Nephron progenitor cell (in vitro differentiated cells): ENCODE measurements at regions not wholly inside any gene's neighbourhood (a gene's known extent, or its start where the extent isn't known, plus 50 kb on each side); places are given as distances from the start of the nearest gene placed in this dataset.

Experiments
- DNase-seq: peaks from one replicate; pipeline ENCODE4 v3.0.0; 2021
- H3K27ac Mint-ChIP-seq: 2 replicates; pipeline ENCODE4 v1.8.0; 2021; ENCODE audit warnings: mild to moderate bottlenecking, moderate library complexity, mixed read lengths
- H3K27me3 Mint-ChIP-seq: 2 replicates; pipeline ENCODE4 v1.8.0; 2021; ENCODE audit warnings: mild to moderate bottlenecking, low read depth, mixed read lengths; ENCODE audit not compliant: poor library complexity
- H3K36me3 Mint-ChIP-seq: 2 replicates; pipeline ENCODE4 v1.8.0; 2021; ENCODE audit warnings: low read depth, mixed read lengths
- H3K4me1 Mint-ChIP-seq: 2 replicates; pipeline ENCODE4 v1.8.0; 2021; ENCODE audit warnings: mixed read lengths
- H3K4me3 Mint-ChIP-seq: 2 replicates; pipeline ENCODE4 v1.8.0; 2021; ENCODE audit warnings: mild to moderate bottlenecking, moderate library complexity, mixed read lengths
- H3K9me3 Mint-ChIP-seq: 2 replicates; pipeline ENCODE4 v1.8.0; 2021; ENCODE audit warnings: mild to moderate bottlenecking, moderate library complexity, mixed read lengths
- CTCF ChIP-seq: fragments of 200-600 bp; sonication (generic); IDR thresholded peaks from 2 replicates; pipeline ENCODE4 v1.5.0; 2021; ENCODE audit warnings: antibody characterized with exemption

- DNase-seq, result no peak
- H3K4me1 Mint-ChIP-seq, result peaks cover 49% of the 10 kb centered on the region
- H3K27me3 Mint-ChIP-seq, result peaks cover 27% of the 10 kb centered on the region
- H3K9me3 Mint-ChIP-seq, result no peaks in the 10 kb centered on the region
- no peaks in the 10 kb centered on the region for H3K36me3 Mint-ChIP-seq
- no peak overlapping the region for H3K4me3 Mint-ChIP-seq
- H3K27ac Mint-ChIP-seq, result no peak overlapping the region
- no peak for TF ChIP-seq CTCF
These were observed 65.4 kb upstream of the ASAP2 start for GRCh38 chr2:9141091-9141667.

- peak overlapping the region; percentile 8 for H3K27ac Mint-ChIP-seq
- no peak for TF ChIP-seq CTCF
- H3K27me3 Mint-ChIP-seq, result peaks cover 27% of the 10 kb centered on the region
- H3K4me1 Mint-ChIP-seq, result peaks cover 49% of the 10 kb centered on the region
- no peak overlapping the region for H3K4me3 Mint-ChIP-seq
- DNase-seq, result peak; percentile 20
- H3K36me3 Mint-ChIP-seq, result no peaks in the 10 kb centered on the region
- no peaks in the 10 kb centered on the region for H3K9me3 Mint-ChIP-seq
These were observed 66.0 kb upstream of the ASAP2 start for GRCh38 chr2:9140645-9141044.

- peaks cover 23% of the 10 kb centered on the region for H3K27me3 Mint-ChIP-seq
- peak; percentile 80 for TF ChIP-seq CTCF
- H3K4me1 Mint-ChIP-seq, result peaks cover 43% of the 10 kb centered on the region
- DNase-seq, result peak; percentile 91
- H3K36me3 Mint-ChIP-seq, result no peaks in the 10 kb centered on the region
- no peak overlapping the region for H3K27ac Mint-ChIP-seq
- no peak overlapping the region for H3K4me3 Mint-ChIP-seq
- H3K9me3 Mint-ChIP-seq, result peaks cover under 1% of the 10 kb centered on the region
These were observed 66.8 kb upstream of the ASAP2 start for GRCh38 chr2:9139491-9140443.

- Mint-ChIP-seq H3K4me1 (peaks cover 34% of the 10 kb centered on the region), H3K9me3 (peaks cover 23% of the 10 kb centered on the region), H3K36me3 (peaks cover 6% of the 10 kb centered on the region), H3K4me3 (no peak overlapping the region), H3K27me3 (peaks cover 20% of the 10 kb centered on the region), H3K27ac (no peak overlapping the region)
- TF ChIP-seq CTCF, result no peak
- DNase-seq, result no peak
These were observed 69.0 kb upstream of the ASAP2 start for GRCh38 chr2:9137379-9138150.

GRCh38 chr2:9135822-9136558, 70.6 kb upstream of the ASAP2 start:
- Mint-ChIP-seq H3K27ac (no peak overlapping the region), H3K27me3 (peaks cover 11% of the 10 kb centered on the region), H3K36me3 (peaks cover 6% of the 10 kb centered on the region), H3K9me3 (peaks cover 31% of the 10 kb centered on the region), H3K4me3 (no peak overlapping the region), H3K4me1 (peaks cover 27% of the 10 kb centered on the region)
- DNase-seq, result no peak
- TF ChIP-seq CTCF, result no peak
